H1 (cell line): ENCODE measurements at regions not wholly inside any gene's neighbourhood (a gene's known extent, or its start where the extent isn't known, plus 50 kb on each side); places are given as distances from the start of the nearest gene placed in this dataset.

Experiments used
- EGR1 ChIP-seq: IDR thresholded peaks from 2 replicates; pipeline ENCODE4 v1.6.1; 2011; ENCODE audit warnings: low read depth, low read length, borderline replicate concordance
- GABPA ChIP-seq: IDR thresholded peaks from 2 replicates; pipeline ENCODE4 v1.6.1; 2011; ENCODE audit warnings: mild to moderate bottlenecking, low read length, moderate library complexity, borderline replicate concordance; ENCODE audit not compliant: insufficient read depth
- GTF2F1 ChIP-seq: IDR thresholded peaks from 2 replicates; pipeline ENCODE4 v1.6.1; 2012; ENCODE audit warnings: low read depth, low read length, improper control_type of control experiment, borderline replicate concordance

DNA sequence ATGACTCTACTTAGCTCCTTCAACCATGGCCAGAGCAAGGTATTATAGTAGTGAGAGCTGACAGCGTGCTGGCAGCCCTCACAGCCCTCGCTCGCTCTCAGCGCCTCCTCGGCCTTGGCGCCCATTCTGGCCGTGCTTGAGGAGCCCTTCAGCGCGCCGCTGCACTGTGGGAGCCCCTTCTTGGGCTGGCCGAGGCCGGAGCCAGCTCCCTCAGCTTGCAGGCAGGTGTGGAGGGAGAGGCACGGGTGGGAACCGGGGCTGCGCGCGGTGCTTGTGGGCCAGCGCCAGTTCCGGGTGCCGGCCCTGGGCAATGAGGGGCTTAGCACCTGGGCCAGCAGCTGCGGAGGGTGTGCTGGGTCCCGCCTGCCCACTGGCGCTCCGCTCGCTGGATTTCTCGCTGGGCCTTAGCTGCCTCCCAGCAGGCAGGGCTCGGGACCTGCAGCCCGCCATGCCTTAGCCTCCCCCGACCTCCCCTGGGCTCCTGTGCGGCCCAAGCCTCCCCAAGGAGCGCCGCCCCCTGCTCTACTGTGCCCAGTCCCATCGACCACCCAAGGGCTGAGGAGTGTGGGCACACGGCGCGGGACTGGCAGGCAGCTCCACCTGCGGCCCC lies 63.1 kb downstream of the SPATA19 start (continued):
- TF ChIP-seq GABPA: no peak
- no peak for TF ChIP-seq GTF2F1
- TF ChIP-seq EGR1: no peak
